IPS-18c (cell line): ENCODE measurements at regions not wholly inside any gene's neighbourhood (a gene's known extent, or its start where the extent isn't known, plus 50 kb on each side); places are given as distances from the start of the nearest gene placed in this dataset.
"Not testable (repeated sequence)": the region's sequence is repeated elsewhere in the genome, so short reads cannot be mapped to it uniquely, and the experiment has no call there.

Experiments used
- H3K4me3 ChIP-seq: 2 replicates; pipeline ENCODE4 v1.7.0; 2013; ENCODE audit warnings: low read depth, mild to moderate bottlenecking, low read length, moderate library complexity; ENCODE audit not compliant: insufficient read depth
- H3K9me3 ChIP-seq: one replicate; pipeline ENCODE4 v1.6.1; 2013; ENCODE audit warnings: mild to moderate bottlenecking, low read length, moderate library complexity; ENCODE audit not compliant: control insufficient read depth, insufficient read depth

GRCh38 chr1:68801440-68801839 is 304.6 kb upstream of the DEPDC1 start:
- Histone ChIP-seq H3K4me3 (no peak overlapping the region), H3K9me3 (no peaks in the 10 kb centered on the region)

DNA sequence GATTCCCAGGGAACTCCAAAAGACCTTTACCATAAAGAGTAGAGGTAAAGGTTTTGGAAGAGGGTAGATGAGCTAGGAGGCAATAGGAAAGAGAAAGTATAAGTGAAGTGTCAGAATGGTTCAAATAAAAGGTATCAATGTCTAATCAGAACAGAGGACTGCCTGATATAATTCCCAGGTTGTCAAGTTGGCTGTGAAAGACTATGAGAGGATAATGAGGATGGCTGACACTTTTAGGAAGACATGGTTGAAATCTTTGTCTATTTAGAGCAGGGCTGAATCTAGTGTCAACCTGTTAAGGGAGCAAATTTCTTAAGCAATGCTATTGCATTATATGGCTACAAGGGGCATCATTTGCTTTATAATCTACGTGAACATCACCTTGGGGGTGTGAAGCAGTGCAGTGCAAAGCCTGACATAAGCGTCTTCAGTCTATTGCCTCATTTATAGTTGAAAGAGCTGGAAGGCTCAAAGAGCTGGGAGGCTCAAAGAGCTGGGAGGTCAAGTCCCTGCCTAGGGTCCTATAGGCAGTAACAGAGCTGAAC is 308.3 kb upstream of the DEPDC1 start:
- H3K4me3 ChIP-seq, result no peak overlapping the region
- H3K9me3 ChIP-seq, result no peaks in the 10 kb centered on the region

DNA sequence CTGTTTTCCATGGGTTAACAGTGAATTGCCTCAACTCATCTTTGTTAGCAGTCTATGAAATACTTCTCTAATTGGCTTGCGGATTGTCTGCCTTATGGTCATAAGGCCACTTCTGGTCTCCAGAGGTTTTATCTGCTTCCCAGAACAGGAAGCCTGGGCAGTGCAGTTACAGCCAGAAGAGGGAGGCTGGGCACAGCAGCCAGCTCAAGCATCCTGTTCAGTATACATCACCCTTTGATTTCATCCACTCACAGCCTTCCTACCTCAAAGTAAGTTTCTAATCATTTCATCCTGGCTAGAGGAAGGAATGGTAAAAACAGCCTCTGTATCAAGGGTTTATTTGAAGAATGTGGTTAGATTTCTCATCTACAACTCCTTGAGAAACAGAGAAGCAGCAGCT is 311.5 kb upstream of the DEPDC1 start:
- Histone ChIP-seq H3K9me3 (no peaks in the 10 kb centered on the region), H3K4me3 (no peak overlapping the region)

DNA sequence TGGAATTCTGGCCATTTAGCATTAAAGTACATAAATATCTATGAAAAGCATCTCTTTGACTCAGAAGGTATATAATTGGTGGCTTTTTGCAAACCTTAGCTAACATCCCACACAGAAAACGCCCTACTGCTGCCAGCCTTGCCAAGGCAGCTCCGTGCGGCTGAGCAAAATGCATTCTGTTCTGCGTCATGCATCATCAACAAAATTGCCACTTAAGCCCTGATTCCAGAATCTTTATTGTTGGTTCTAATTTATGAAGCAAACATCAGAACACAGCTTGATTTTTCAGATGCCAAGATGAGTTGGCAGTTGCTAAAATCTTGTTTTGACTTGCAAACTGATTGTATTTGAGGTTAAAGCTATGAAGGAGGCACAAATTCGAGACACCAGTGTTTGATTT is 314.9 kb upstream of the DEPDC1 start:
- H3K9me3 ChIP-seq, result no peaks in the 10 kb centered on the region
- H3K4me3 ChIP-seq, result no peak overlapping the region

GRCh38 chr1:68812333-68812732 is 315.5 kb upstream of the DEPDC1 start:
- H3K4me3 ChIP-seq, result no peak overlapping the region

DNA sequence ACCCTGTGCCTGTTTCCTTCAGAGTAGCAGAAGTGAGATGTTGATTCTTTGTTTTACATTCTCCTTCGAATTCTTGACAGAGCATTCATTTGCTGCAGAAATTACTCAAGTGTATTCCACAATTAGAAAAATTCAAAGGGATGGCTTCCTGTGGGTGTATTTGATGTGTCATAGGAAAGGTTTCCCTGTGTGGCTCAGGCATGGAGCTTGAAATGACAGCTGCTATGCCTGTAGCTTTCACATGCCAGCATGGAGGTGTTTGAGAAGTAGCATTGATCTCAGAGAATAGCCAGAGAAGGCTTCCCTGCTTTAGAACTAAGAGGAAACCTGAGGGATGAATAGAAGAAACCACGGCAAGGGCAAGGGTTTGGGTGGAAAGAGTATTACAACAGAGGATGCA is 317.2 kb upstream of the DEPDC1 start:
- no peak overlapping the region for H3K4me3 ChIP-seq
- H3K9me3 ChIP-seq, result no peaks in the 10 kb centered on the region

More at GRCh38 chr1:68812333-68812732, 315.5 kb upstream of the DEPDC1 start:
- H3K9me3 ChIP-seq, result no peaks in the 10 kb centered on the region

DNA sequence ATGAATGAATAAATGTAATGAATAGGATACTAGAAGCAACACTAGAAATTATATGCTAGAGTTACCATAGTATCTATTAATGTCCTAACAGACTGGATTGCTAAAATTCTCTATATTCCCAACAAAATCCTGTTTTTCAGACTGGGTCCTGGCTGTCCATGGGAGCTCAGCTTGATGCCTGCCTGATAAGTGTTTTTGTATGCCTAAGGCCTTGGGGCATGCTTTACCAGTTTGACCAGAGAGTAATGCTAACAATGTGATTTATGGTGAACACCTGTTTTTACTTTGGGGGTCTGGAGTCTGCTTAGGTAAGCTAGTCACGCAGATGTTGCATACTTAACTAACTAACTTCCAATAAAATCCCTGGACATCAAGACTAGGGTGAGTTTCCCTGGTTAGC is 318.8 kb upstream of the DEPDC1 start:
- Histone ChIP-seq H3K9me3 (no peaks in the 10 kb centered on the region), H3K4me3 (no peak overlapping the region)

DNA sequence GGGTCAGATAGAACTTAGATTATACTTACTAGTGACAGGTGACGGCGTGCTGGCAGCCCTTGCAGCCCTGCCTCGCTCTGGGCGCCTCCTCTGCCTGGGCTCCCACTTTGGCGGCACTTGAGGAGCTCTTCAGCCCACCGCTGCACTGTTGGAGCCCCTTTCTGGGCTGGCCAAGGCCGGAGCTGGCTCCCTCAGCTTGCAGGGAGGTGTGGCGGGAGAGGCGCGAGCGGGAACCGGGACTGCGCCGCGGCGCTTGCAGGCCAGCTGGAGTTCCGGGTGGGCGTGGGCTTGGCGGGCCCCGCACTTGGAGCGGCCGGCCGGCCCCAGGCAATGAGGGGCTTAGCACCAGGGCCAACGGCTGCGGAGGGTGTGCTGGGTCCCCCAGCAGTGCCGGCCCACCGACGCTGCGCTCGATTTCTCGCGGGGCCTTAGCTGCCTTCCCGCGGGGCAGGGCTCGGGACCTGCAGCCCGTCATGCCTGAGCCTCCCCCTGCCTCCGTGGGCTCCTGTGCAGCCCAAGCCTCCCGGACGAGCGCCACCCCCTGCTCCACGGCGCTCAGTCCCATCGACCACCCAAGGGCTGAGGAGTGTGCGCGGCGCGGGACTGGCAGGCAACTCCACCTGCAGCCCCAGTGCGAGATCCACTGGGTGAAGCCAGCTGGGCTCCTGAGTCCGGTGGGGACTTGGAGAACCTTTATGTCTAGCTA is 320.8 kb upstream of the DEPDC1 start:
- H3K4me3 ChIP-seq, H3K9me3 ChIP-seq: not testable (repeated sequence)

GRCh38 chr1:68819190-68819829 is 322.4 kb upstream of the DEPDC1 start:
- Histone ChIP-seq H3K9me3 (no peaks in the 10 kb centered on the region), H3K4me3 (no peak overlapping the region)

GRCh38 chr1:68820151-68820550 is 323.3 kb upstream of the DEPDC1 start:
- H3K9me3 ChIP-seq, result no peaks in the 10 kb centered on the region
- no peak overlapping the region for H3K4me3 ChIP-seq

DNA sequence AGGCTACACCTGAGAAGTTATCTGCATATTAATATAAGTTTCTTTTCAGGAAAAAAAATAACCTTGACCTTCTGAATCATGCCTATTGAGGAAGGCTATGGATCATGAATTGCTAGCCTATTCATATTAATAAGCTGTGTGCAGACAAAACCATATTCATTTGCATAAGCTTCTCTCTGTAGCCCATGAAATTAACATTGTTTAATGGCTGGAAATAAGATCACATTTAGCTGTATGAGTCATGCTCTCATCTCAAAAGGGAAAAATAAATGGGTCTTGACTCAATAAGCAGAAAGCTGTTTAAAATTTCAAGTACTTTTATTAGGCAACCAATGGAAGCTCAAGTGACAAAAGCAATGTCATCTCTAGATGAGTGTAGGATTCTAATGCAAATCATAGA is 330.0 kb upstream of the DEPDC1 start:
- H3K4me3 ChIP-seq, result no peak overlapping the region
- no peaks in the 10 kb centered on the region for H3K9me3 ChIP-seq

- Histone ChIP-seq H3K4me3 (no peak overlapping the region), H3K9me3 (no peaks in the 10 kb centered on the region)
These were observed 330.4 kb upstream of the DEPDC1 start for GRCh38 chr1:68827261-68827660.

DNA sequence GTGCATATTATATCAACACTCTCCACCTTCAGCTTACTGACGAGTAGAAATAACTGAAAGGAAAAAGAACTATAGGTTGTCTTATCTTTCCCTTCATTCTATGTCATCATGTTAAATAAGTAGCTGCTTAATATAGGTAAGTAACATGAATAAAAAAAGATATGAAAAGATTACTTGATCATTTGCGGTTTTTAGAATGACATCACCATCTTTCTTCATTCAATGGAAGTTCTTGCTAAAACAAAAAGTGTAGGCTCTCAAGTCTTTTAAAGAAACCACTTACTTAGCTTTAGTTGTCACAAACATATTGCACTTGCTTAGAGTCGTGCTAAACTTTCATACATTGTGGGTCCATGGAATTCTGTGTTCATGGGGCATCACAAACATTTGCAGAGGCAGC is 331.1 kb upstream of the DEPDC1 start:
- H3K4me3 ChIP-seq, result no peak overlapping the region
- no peaks in the 10 kb centered on the region for H3K9me3 ChIP-seq

DNA sequence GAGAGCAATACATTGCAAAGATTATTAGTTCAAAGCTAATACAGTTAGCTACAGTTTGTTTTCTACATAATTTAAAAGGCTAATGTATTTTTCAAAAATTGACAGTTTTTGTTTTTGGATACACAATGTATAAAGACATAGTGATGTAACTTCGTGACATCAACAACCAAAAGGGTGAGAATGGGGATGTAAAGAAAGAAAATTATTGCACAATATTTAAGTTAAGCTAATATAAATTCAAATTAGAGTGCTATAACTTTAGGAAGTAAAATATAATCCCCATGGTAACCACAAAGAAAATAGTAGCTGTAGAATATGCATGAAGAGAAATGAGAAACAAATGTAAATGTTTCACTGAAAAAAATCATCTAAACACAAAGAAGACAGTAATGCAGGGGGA is 334.4 kb upstream of the DEPDC1 start:
- H3K9me3 ChIP-seq, result no peaks in the 10 kb centered on the region
- H3K4me3 ChIP-seq, result no peak overlapping the region

DNA sequence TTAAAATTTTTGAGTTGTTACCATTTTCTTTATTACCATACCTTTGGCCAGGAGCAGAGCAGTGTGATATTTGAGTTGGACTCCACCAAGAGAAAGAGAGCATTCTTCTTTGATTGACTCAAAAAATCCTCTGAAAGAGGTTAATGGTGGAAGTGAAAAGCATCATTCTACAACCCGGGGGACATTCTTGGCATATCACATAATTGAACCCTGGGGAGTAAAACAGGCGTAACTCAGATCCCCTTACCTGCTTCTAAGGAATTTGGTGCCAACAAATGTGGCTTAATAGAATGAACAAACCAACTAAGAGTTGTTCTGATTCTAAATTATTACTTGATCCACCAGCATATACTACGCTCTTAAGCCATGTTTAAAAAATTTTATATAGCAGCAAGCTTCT is 351.1 kb upstream of the DEPDC1 start:
- no peaks in the 10 kb centered on the region for H3K9me3 ChIP-seq
- H3K4me3 ChIP-seq, result no peak overlapping the region

DNA sequence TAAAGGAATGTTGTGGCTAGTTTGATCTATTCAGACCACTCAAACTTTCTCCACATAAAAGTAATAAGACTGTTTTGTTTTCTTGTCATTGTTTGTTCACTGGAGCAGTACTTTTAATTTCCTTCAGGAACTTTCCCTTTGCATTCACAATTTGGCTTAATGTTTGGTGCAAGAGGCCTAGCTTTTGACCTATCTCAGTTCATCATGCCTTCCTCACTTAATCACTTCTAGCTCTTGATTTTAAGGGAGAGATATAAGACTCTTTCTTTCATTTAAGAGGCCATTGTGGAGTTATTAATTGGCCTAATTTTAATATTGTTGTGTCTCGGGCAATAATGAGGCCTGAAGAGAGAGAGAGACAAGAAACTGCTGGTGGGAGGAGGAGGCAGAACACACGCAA is 371.7 kb upstream of the DEPDC1 start:
- Histone ChIP-seq H3K9me3 (no peaks in the 10 kb centered on the region), H3K4me3 (no peak overlapping the region)

DNA sequence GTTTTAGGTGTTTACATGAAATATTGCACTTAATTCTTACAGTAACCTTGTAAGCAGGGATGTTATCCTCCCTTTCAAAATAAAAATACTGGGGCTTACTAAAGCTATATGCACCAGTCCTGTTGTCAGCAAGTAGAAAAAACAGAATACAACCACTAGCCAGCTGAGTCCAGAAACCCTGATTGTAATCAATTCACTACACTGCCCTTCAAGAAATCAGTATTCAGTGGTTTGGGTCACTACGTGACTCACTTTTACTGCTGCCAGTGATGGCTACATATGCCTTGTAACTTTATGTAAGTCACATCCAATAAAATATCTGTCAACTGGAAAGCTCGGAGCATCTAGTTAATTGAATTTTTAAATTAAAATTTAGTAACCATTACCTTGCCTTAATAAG is 376.3 kb upstream of the DEPDC1 start:
- no peaks in the 10 kb centered on the region for H3K9me3 ChIP-seq
- H3K4me3 ChIP-seq, result no peak overlapping the region

- H3K4me3 ChIP-seq, result peak overlapping the region; percentile 11; the same call in 1 of the 2 replicates
- H3K9me3 ChIP-seq, result not testable (repeated sequence)
These were observed 384.7 kb upstream of the DEPDC1 start for GRCh38 chr1:68881330-68882194.
